Stimulated activated naive B cell treated with anti-CD40 and anti-IgM and Interleukin-4, amounts not matched to agents 10 μg/mL and 1 μg/mL and 100 μg/mL, for 72 hours (primary cell): ENCODE measurements at regions not wholly inside any gene's neighbourhood (a gene's known extent, or its start where the extent isn't known, plus 50 kb on each side); places are given as distances from the start of the nearest gene placed in this dataset.
"Not testable (repeated sequence)": the region's sequence is repeated elsewhere in the genome, so short reads cannot be mapped to it uniquely, and the experiment has no call there.

Experiments used
- ATAC-seq, 2 donors: fragments of 150-1000 bp; cut with Tn5 transposase; replicated peaks; 2 replicates each; pipeline ENCODE4 v1.10.0; 2021; ENCODE audit warnings: moderate library complexity in 1 of 2
- DNase-seq: peaks from one replicate; pipeline ENCODE4 v3.0.0; 2021
- H3K27ac Mint-ChIP-seq: one replicate; pipeline ENCODE4 v1.8.0; 2022; ENCODE audit warnings: mild to moderate bottlenecking, mixed read lengths
- H3K27me3 Mint-ChIP-seq, 2 donors: one replicate each; pipeline ENCODE4 v1.8.0; 2022; ENCODE audit warnings: mixed read lengths in 2 of 2
- H3K36me3 Mint-ChIP-seq, 2 donors: one replicate each; pipeline ENCODE4 v1.8.0; 2022; ENCODE audit warnings: mixed read lengths in 2 of 2, mild to moderate bottlenecking in 1 of 2
- H3K4me1 Mint-ChIP-seq, 2 donors: one replicate each; pipeline ENCODE4 v1.8.0; 2022; ENCODE audit warnings: mixed read lengths in 2 of 2, mild to moderate bottlenecking in 1 of 2
- H3K4me3 Mint-ChIP-seq, 2 donors: one replicate each; pipeline ENCODE4 v1.8.0; 2022; ENCODE audit warnings: mild to moderate bottlenecking in 2 of 2, mixed read lengths in 2 of 2, moderate library complexity in 1 of 2
- H3K9me3 Mint-ChIP-seq, 2 donors: one replicate each; pipeline ENCODE4 v1.8.0; 2022; ENCODE audit warnings: mixed read lengths in 2 of 2, mild to moderate bottlenecking in 1 of 2

DNA sequence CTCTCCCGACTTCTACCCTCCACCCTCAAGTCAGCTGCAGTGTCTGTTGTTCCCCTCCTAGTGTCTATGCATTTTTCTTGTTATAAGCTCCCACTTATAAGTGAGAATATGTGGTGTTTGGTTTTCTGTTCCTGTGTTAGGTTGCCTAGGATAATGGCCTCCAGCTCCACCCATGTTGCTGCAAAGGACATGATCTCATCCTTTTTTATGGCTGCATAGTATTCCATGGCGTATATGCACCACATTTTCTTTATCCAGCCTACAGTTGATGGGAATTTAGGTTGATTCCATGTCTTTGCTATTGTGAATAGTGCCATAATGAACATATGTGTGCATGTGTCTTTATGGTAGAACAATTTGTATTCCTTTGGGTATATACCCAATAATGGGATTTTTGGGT, 80.7 kb downstream of the SPTSSA start:
- H3K36me3 Mint-ChIP-seq, H3K4me3 Mint-ChIP-seq, H3K9me3 Mint-ChIP-seq, H3K4me1 Mint-ChIP-seq, H3K27ac Mint-ChIP-seq, DNase-seq, ATAC-seq: not testable (repeated sequence)
- H3K27me3 Mint-ChIP-seq: peaks cover 4 to 10% of the 10 kb centered on the region in 2 donors

GRCh38 chr14:34380471-34380845, 81.6 kb downstream of the SPTSSA start:
- H3K36me3 Mint-ChIP-seq: no peaks in the 10 kb centered on the region
- ATAC-seq (no peak), DNase-seq (no peak)
- H3K27me3 Mint-ChIP-seq: peaks cover 4 to 10% of the 10 kb centered on the region in 2 donors
- no peaks in the 10 kb centered on the region for H3K4me1 Mint-ChIP-seq
- no peak overlapping the region for H3K27ac Mint-ChIP-seq
- no peak overlapping the region for H3K4me3 Mint-ChIP-seq
- no peaks in the 10 kb centered on the region for H3K9me3 Mint-ChIP-seq

- H3K4me1 Mint-ChIP-seq: no peaks in the 10 kb centered on the region
- ATAC-seq: no peak
- H3K9me3 Mint-ChIP-seq: no peaks in the 10 kb centered on the region
- H3K27ac Mint-ChIP-seq: no peak overlapping the region
- DNase-seq: no peak
- peaks cover 4 to 9% of the 10 kb centered on the region in 2 donors for H3K27me3 Mint-ChIP-seq
- H3K36me3 Mint-ChIP-seq: no peaks in the 10 kb centered on the region
- H3K4me3 Mint-ChIP-seq: no peak overlapping the region
Observed at GRCh38 chr14:34379816-34380470, 82.1 kb downstream of the SPTSSA start.

GRCh38 chr14:34376649-34377267, 85.3 kb downstream of the SPTSSA start:
- Mint-ChIP-seq H3K4me1 (no peaks in the 10 kb centered on the region), H3K9me3 (no peaks in the 10 kb centered on the region), H3K27ac (no peak overlapping the region), H3K27me3 (no peaks in the 10 kb centered on the region), H3K36me3 (no peaks in the 10 kb centered on the region), H3K4me3 (no peak overlapping the region)
- no peak for DNase-seq
- no peak for ATAC-seq

- Mint-ChIP-seq H3K9me3 (no peaks in the 10 kb centered on the region), H3K4me3 (no peak overlapping the region), H3K27ac (no peak overlapping the region), H3K4me1 (no peaks in the 10 kb centered on the region), H3K27me3 (peaks cover 4 to 7% of the 10 kb centered on the region in 2 donors), H3K36me3 (no peaks in the 10 kb centered on the region)
- ATAC-seq (peak in 1 of 2 donors; percentile 29), DNase-seq (no peak)
Observed at GRCh38 chr14:34374998-34375740, 86.9 kb downstream of the SPTSSA start.

DNA sequence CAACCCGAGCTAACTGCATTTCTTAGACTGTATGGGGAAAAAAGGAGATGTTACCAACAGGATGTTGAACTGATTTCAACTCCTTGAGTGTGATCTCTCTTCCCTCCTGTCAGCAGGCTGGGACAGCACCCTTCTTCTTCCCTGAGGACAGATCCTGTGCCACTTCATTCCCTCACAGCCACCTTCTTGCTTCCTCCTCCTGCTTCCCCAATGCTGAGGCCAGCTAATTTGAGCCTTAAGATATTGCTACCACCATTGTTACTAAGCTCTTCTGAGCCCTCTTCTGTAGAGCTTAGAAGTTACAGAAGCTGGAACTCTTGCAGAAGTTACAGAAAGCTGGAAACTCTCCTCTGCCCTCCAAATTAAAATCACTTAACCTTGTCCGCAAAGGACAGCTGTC, 88.8 kb downstream of the SPTSSA start:
- no peak for DNase-seq
- no peak overlapping the region for H3K27ac Mint-ChIP-seq
- no peaks in the 10 kb centered on the region for H3K9me3 Mint-ChIP-seq
- ATAC-seq: no peak
- H3K27me3 Mint-ChIP-seq: peaks cover 4 to 7% of the 10 kb centered on the region in 2 donors
- H3K36me3 Mint-ChIP-seq: no peaks in the 10 kb centered on the region
- no peaks in the 10 kb centered on the region for H3K4me1 Mint-ChIP-seq
- H3K4me3 Mint-ChIP-seq: no peak overlapping the region

GRCh38 chr14:34372786-34373185, 89.3 kb downstream of the SPTSSA start:
- Mint-ChIP-seq H3K27ac (no peak overlapping the region), H3K9me3 (no peaks in the 10 kb centered on the region), H3K27me3 (peaks cover 4 to 8% of the 10 kb centered on the region in 2 donors), H3K4me3 (no peak overlapping the region), H3K4me1 (no peaks in the 10 kb centered on the region), H3K36me3 (no peaks in the 10 kb centered on the region)
- ATAC-seq (no peak), DNase-seq (no peak)

GRCh38 chr14:34369648-34370030, 92.4 kb downstream of the SPTSSA start:
- H3K9me3 Mint-ChIP-seq: no peaks in the 10 kb centered on the region
- peaks cover 11 to 22% of the 10 kb centered on the region in 2 donors for H3K27me3 Mint-ChIP-seq
- ATAC-seq (no peak), DNase-seq (no peak)
- no peak overlapping the region for H3K4me3 Mint-ChIP-seq
- no peak overlapping the region for H3K27ac Mint-ChIP-seq
- no peaks in the 10 kb centered on the region for H3K36me3 Mint-ChIP-seq
- H3K4me1 Mint-ChIP-seq: no peaks in the 10 kb centered on the region

DNA sequence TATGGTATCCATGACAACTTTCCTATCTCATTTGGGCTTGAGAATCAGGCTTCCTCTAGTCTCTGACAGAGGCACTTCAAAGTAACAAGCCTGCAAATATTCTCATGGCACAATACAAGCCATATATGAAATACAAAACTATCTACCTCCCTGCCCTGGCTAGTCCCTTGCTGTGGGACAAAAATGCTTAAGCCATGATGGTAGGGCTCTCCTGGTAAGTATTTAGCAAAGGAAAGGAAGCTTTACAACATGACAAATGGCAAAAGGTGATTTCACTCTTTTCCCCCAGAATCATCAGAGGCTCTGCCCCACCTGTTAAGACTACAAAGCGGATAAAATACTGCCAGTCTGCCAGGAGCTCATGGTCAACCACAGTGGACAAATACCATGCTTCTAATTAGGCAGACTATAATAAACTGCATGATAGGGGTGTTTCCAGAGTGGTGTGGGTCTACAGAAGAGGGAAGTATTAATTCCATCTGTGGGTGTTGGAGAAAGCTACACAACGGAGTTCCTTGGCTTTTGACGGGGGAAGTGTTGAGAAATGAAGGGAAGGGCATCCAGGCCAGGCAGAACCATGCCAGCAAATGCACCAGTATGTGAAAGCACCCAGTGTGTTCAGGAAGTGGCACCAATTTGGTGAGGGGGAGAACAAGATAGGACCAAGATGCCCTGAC, 92.9 kb downstream of the SPTSSA start:
- DNase-seq: no peak
- no peaks in the 10 kb centered on the region for H3K36me3 Mint-ChIP-seq
- no peak for ATAC-seq
- peaks cover 14 to 26% of the 10 kb centered on the region in 2 donors for H3K27me3 Mint-ChIP-seq
- no peaks in the 10 kb centered on the region for H3K4me1 Mint-ChIP-seq
- H3K4me3 Mint-ChIP-seq: no peak overlapping the region
- no peaks in the 10 kb centered on the region for H3K9me3 Mint-ChIP-seq
- no peak overlapping the region for H3K27ac Mint-ChIP-seq

GRCh38 chr14:34368115-34368970, 93.7 kb downstream of the SPTSSA start:
- Mint-ChIP-seq H3K9me3 (no peaks in the 10 kb centered on the region), H3K4me1 (no peaks in the 10 kb centered on the region), H3K4me3 (no peak overlapping the region), H3K27ac (no peak overlapping the region), H3K27me3 (peaks cover 22 to 33% of the 10 kb centered on the region in 2 donors), H3K36me3 (no peaks in the 10 kb centered on the region)
- ATAC-seq (no peak), DNase-seq (no peak)

- no peaks in the 10 kb centered on the region for H3K4me1 Mint-ChIP-seq
- no peak for ATAC-seq
Observed at GRCh38 chr14:34365309-34365915, 96.6 kb downstream of the SPTSSA start.

DNA sequence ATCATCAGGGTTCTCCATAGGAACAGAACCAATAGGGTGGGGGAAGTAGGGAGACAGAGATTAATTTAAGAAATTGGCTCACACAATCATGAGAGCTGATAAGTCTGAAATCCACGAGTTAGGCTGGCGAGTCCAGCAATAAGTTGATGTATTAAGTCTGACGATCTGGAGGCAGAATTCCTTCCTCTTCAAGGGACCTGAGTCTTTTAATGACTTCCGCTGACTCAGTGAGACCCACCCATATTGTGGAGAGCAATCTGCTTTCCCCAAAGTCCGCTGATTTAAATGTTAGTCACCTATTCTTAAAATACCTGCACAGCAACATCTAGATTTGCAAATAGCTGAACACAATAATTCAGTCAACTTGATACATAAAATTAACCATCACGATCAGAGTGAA, 97.8 kb downstream of the SPTSSA start:
- Mint-ChIP-seq H3K27me3 (peaks cover 22 to 33% of the 10 kb centered on the region in 2 donors), H3K4me3 (no peak overlapping the region), H3K27ac (no peak overlapping the region), H3K36me3 (no peaks in the 10 kb centered on the region), H3K9me3 (no peaks in the 10 kb centered on the region), H3K4me1 (peaks cover 2 to 4% of the 10 kb centered on the region in 2 donors)
- DNase-seq (no peak), ATAC-seq (no peak)

More at GRCh38 chr14:34365309-34365915, 96.6 kb downstream of the SPTSSA start:
- no peak for DNase-seq
- peaks cover 22 to 33% of the 10 kb centered on the region in 2 donors for H3K27me3 Mint-ChIP-seq
- no peaks in the 10 kb centered on the region for H3K9me3 Mint-ChIP-seq
- H3K4me3 Mint-ChIP-seq: no peak overlapping the region
- H3K36me3 Mint-ChIP-seq: no peaks in the 10 kb centered on the region
- no peak overlapping the region for H3K27ac Mint-ChIP-seq

GRCh38 chr14:34363733-34364134, 98.3 kb downstream of the SPTSSA start:
- no peak for ATAC-seq
- H3K4me1 Mint-ChIP-seq: peaks cover 2 to 5% of the 10 kb centered on the region in 2 donors

More at GRCh38 chr14:34363733-34364134, 98.3 kb downstream of the SPTSSA start:
- no peak for DNase-seq
- Mint-ChIP-seq H3K27me3 (peaks cover 22 to 33% of the 10 kb centered on the region in 2 donors), H3K36me3 (no peaks in the 10 kb centered on the region), H3K9me3 (no peaks in the 10 kb centered on the region), H3K27ac (no peak overlapping the region), H3K4me3 (no peak overlapping the region)
